GM12891 (cell line): ENCODE measurements at regions not wholly inside any gene's neighbourhood (a gene's known extent, or its start where the extent isn't known, plus 50 kb on each side); places are given as distances from the start of the nearest gene placed in this dataset.

Experiments used
- POLR2A ChIP-seq: IDR thresholded peaks from 2 replicates; pipeline ENCODE4 v1.6.1; 2011; ENCODE audit warnings: low read depth, low read length, control low read depth
- POLR2AphosphoS5 ChIP-seq: IDR thresholded peaks from 2 replicates; pipeline ENCODE4 v1.6.1; 2011; ENCODE audit warnings: low read depth, low read length, control low read depth
- SPI1 ChIP-seq: IDR thresholded peaks from 2 replicates; pipeline ENCODE4 v1.6.1; 2011; ENCODE audit warnings: low read depth, low read length, control low read depth
- TAF1 ChIP-seq: IDR thresholded peaks from 2 replicates; pipeline ENCODE4 v1.6.1; 2011; ENCODE audit warnings: low read depth, low read length, control low read depth

DNA sequence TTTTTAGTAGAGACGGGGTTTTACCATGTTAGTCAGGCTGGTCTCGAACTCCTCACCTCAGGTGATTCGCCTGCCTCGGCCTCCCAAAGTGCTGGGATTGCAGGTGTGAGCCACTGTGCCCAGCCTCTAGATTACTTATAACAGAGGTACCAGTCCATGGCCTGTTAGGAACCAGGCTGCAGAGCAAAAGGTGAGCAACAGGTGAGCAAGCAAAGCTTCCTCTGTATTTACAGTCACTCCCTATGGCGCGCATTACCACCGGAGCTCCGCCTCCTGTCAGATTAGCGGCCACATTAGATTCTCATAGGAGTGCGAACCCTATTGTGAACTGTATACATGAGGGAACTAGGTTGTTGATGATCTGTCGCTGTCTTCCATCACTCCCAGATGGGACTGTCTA lies 178.0 kb upstream of the SALL4 start:
- TF ChIP-seq POLR2A (no peak), POLR2AphosphoS5 (no peak), TAF1 (no peak), SPI1 (no peak)
